SK-N-SH treated with all-trans-retinoic acid at 6 μM for 48 hours (cell line): ENCODE measurements at regions not wholly inside any gene's neighbourhood (a gene's known extent, or its start where the extent isn't known, plus 50 kb on each side); places are given as distances from the start of the nearest gene placed in this dataset.

Source experiments
- ATAC-seq: fragments of 200-7000 bp; cut with Tn5 transposase; 3 replicates; pipeline ENCODE4 v1.9.1; 2020; ENCODE audit warnings: mild to moderate bottlenecking, moderate library complexity
- ARNTL ChIP-seq: fragments of 450-650 bp; formaldehyde crosslinking; IDR thresholded peaks from 2 replicates; pipeline ENCODE4 v1.5.0; 2020; ENCODE audit warnings: low read depth, mild to moderate bottlenecking, moderate library complexity, borderline replicate concordance
- BACH2 ChIP-seq: fragments of 250-450 bp; sonication (Bioruptor Pico); IDR thresholded peaks from 2 replicates; pipeline ENCODE4 v1.9.0; 2021; ENCODE audit warnings: mild to moderate bottlenecking, borderline replicate concordance
- CREB5 ChIP-seq: fragments of 250-450 bp; sonication (Bioruptor Pico); IDR thresholded peaks from 2 replicates; pipeline ENCODE4 v1.5.1; 2020; ENCODE audit warnings: low read depth, mild to moderate bottlenecking, moderate library complexity
- CSDC2 ChIP-seq: fragments of 250-450 bp; sonication (Bioruptor Pico); IDR thresholded peaks from 2 replicates; pipeline ENCODE4 v1.5.0; 2020; ENCODE audit warnings: mild to moderate bottlenecking, moderate library complexity
- CSRNP3 ChIP-seq: fragments of 250-450 bp; sonication (Bioruptor Pico); IDR thresholded peaks from 2 replicates; pipeline ENCODE4 v1.5.1; 2021; ENCODE audit warnings: mild to moderate bottlenecking, moderate library complexity
- ESRRG ChIP-seq: fragments of 250-450 bp; sonication (Bioruptor Pico); IDR thresholded peaks from 2 replicates; pipeline ENCODE4 v1.6.1; 2021; ENCODE audit warnings: mild to moderate bottlenecking
- GLIS3 ChIP-seq: fragments of 250-450 bp; sonication (Bioruptor Pico); IDR thresholded peaks from 2 replicates; pipeline ENCODE4 v1.5.0; 2020; ENCODE audit warnings: mild to moderate bottlenecking, moderate library complexity
- ISL1 ChIP-seq: fragments of 250-450 bp; sonication (Bioruptor Pico); IDR thresholded peaks from 2 replicates; pipeline ENCODE4 v2.1.2; 2022; ENCODE audit warnings: mild to moderate bottlenecking, moderate library complexity
- OSR1 ChIP-seq: fragments of 250-450 bp; sonication (Bioruptor Pico); IDR thresholded peaks from 2 replicates; pipeline ENCODE4 v1.8.0; 2022; ENCODE audit warnings: moderate library complexity, mild to moderate bottlenecking, inconsistent platforms
- PATZ1 ChIP-seq: fragments of 250-450 bp; sonication (Bioruptor Pico); IDR thresholded peaks from 2 replicates; pipeline ENCODE4 v1.8.0; 2020; ENCODE audit warnings: mild to moderate bottlenecking, moderate library complexity, borderline replicate concordance
- POU6F1 ChIP-seq: fragments of 250-450 bp; sonication (Bioruptor Pico); IDR thresholded peaks from 2 replicates; pipeline ENCODE4 v1.8.0; 2021; ENCODE audit warnings: low read depth, mild to moderate bottlenecking, moderate library complexity, borderline replicate concordance
- PPARA ChIP-seq: fragments of 250-450 bp; sonication (Bioruptor Pico); IDR thresholded peaks from 2 replicates; pipeline ENCODE4 v1.5.0; 2020; ENCODE audit warnings: mild to moderate bottlenecking, borderline replicate concordance
- RARB ChIP-seq: fragments of 250-450 bp; sonication (Bioruptor Pico); IDR thresholded peaks from 2 replicates; pipeline ENCODE4 v1.8.0; 2021; ENCODE audit warnings: mild to moderate bottlenecking, moderate library complexity
- SNAI2 ChIP-seq: fragments of 250-450 bp; sonication (Bioruptor Pico); IDR thresholded peaks from 2 replicates; pipeline ENCODE4 v1.5.0; 2020; ENCODE audit warnings: mild to moderate bottlenecking, moderate library complexity
- TCF4 ChIP-seq: fragments of 250-450 bp; sonication (Bioruptor Pico); IDR thresholded peaks from 2 replicates; pipeline ENCODE4 v1.8.0; 2021; ENCODE audit warnings: mild to moderate bottlenecking, moderate library complexity, borderline replicate concordance
- TOX ChIP-seq: fragments of 250-450 bp; sonication (Bioruptor Pico); IDR thresholded peaks from 2 replicates; pipeline ENCODE4 v1.8.0; 2021; ENCODE audit warnings: mild to moderate bottlenecking, moderate library complexity, borderline replicate concordance
- TSHZ2 ChIP-seq: fragments of 250-450 bp; sonication (Bioruptor Pico); IDR thresholded peaks from 2 replicates; pipeline ENCODE4 v1.5.0; 2020; ENCODE audit warnings: mild to moderate bottlenecking, moderate library complexity
- ZC3H10 ChIP-seq: fragments of 250-450 bp; sonication (Bioruptor Pico); IDR thresholded peaks from 2 replicates; pipeline ENCODE4 v1.5.1; 2021; ENCODE audit warnings: mild to moderate bottlenecking, moderate library complexity
- ZFP3 ChIP-seq: fragments of 250-450 bp; sonication (Bioruptor Pico); IDR thresholded peaks from 2 replicates; pipeline ENCODE4 v1.5.0; 2020; ENCODE audit warnings: mild to moderate bottlenecking, moderate library complexity
- ZFP30 ChIP-seq: fragments of 450-650 bp; formaldehyde crosslinking; IDR thresholded peaks from 2 replicates; pipeline ENCODE4 v1.5.0; 2022; ENCODE audit warnings: mild to moderate bottlenecking, moderate library complexity
- ZNF565 ChIP-seq: fragments of 450-650 bp; formaldehyde crosslinking; conservative IDR thresholded peaks from 2 replicates; pipeline ENCODE4 v1.5.0; 2020; ENCODE audit warnings: low read depth, mild to moderate bottlenecking, moderate library complexity
- ZNF70 ChIP-seq: fragments of 450-650 bp; formaldehyde crosslinking; IDR thresholded peaks from 2 replicates; pipeline ENCODE4 v1.5.0; 2020; ENCODE audit warnings: mild to moderate bottlenecking, moderate library complexity
- ZNF8 ChIP-seq: fragments of 450-650 bp; formaldehyde crosslinking; IDR thresholded peaks from 2 replicates; pipeline ENCODE4 v1.5.0; 2020; ENCODE audit warnings: mild to moderate bottlenecking, moderate library complexity

GRCh38 chr9:115462623-115463022 is 344.7 kb upstream of the TNC start:
- no peak for TF ChIP-seq POU6F1 (CRISPR knock-in tag)
- TF ChIP-seq ESRRG (CRISPR knock-in tag), result no peak
- no peak for TF ChIP-seq PATZ1 (CRISPR knock-in tag)
- no peak for TF ChIP-seq CREB5 (CRISPR knock-in tag)
- no peak for TF ChIP-seq PPARA (CRISPR knock-in tag)
- TF ChIP-seq TOX, result no peak
- TF ChIP-seq BACH2 (CRISPR knock-in tag), result no peak
- TF ChIP-seq ZNF70 (CRISPR knock-in tag), result no peak
- TF ChIP-seq ARNTL (CRISPR knock-in tag), result no peak
- TF ChIP-seq ZC3H10 (CRISPR knock-in tag), result no peak
- TF ChIP-seq SNAI2, result no peak
- TF ChIP-seq ZNF565, result no peak
- no peak for TF ChIP-seq TCF4 (CRISPR knock-in tag)
- TF ChIP-seq ISL1 (CRISPR knock-in tag), result no peak
- no peak for TF ChIP-seq CSRNP3 (CRISPR knock-in tag)
- no peak for TF ChIP-seq TSHZ2 (CRISPR knock-in tag)
- no peak for TF ChIP-seq ZFP30
- TF ChIP-seq, all 23 proteins: peak for 0
- no peak for ATAC-seq

- ATAC-seq, result no peak
- no peak for TF ChIP-seq CSRNP3 (CRISPR knock-in tag)
- no peak for TF ChIP-seq ZNF8 (CRISPR knock-in tag)
- no peak for TF ChIP-seq OSR1 (CRISPR knock-in tag)
- no peak for TF ChIP-seq CSDC2 (CRISPR knock-in tag)
- no peak for TF ChIP-seq PATZ1 (CRISPR knock-in tag)
- no peak for TF ChIP-seq ZNF565
- TF ChIP-seq PPARA (CRISPR knock-in tag), result no peak
- no peak for TF ChIP-seq RARB
- TF ChIP-seq TCF4 (CRISPR knock-in tag), result no peak
- TF ChIP-seq CREB5 (CRISPR knock-in tag), result no peak
- TF ChIP-seq BACH2 (CRISPR knock-in tag), result no peak
- no peak for TF ChIP-seq ISL1 (CRISPR knock-in tag)
- TF ChIP-seq ZFP30, result no peak
- TF ChIP-seq ZNF70 (CRISPR knock-in tag), result no peak
- no peak for TF ChIP-seq GLIS3 (CRISPR knock-in tag)
- TF ChIP-seq ZFP3 (CRISPR knock-in tag), result no peak
Observed at GRCh38 chr9:115466756-115467155, 348.8 kb upstream of the TNC start.
